ENCODE measurements at regions not wholly inside any gene's neighbourhood (a gene's known extent, or its start where the extent isn't known, plus 50 kb on each side); places are given as distances from the start of the nearest gene placed in this dataset.
"Not testable (repeated sequence)": the region's sequence is repeated elsewhere in the genome, so short reads cannot be mapped to it uniquely, and the experiment has no call there.

- DNase-seq (ENCODE audit: low spot score): not testable (repeated sequence)
Observed at GRCh38 chr16:18263046-18263445, 73.5 kb downstream of the NPIPA8 start.

- not testable (repeated sequence) for DNase-seq (ENCODE audit: low spot score)
Observed at GRCh38 chr16:18261848-18262247, 74.7 kb downstream of the NPIPA8 start.

- not testable (repeated sequence) for DNase-seq (ENCODE audit: low spot score)
Observed at GRCh38 chr16:18259496-18260176, 76.9 kb downstream of the NPIPA8 start.

GRCh38 chr16:18252943-18253342, 83.6 kb downstream of the NPIPA8 start:
- DNase-seq (ENCODE audit: low spot score): not testable (repeated sequence)

- DNase-seq (ENCODE audit: low spot score): not testable (repeated sequence)
Observed at GRCh38 chr16:18230505-18230904, 106.0 kb downstream of the NPIPA8 start.

- not testable (repeated sequence) for DNase-seq (ENCODE audit: low spot score)
Observed at GRCh38 chr16:18222054-18223009, 114.2 kb downstream of the NPIPA8 start.

- DNase-seq (ENCODE audit: low spot score): not testable (repeated sequence)
Observed at GRCh38 chr16:18217741-18218140, 118.8 kb downstream of the NPIPA8 start.

- DNase-seq (ENCODE audit: low spot score): not testable (repeated sequence)
Observed at GRCh38 chr16:18216814-18217213, 119.7 kb downstream of the NPIPA8 start.

- DNase-seq (ENCODE audit: low spot score): not testable (repeated sequence)
Observed at GRCh38 chr16:18213810-18214209, 122.7 kb downstream of the NPIPA8 start.

GRCh38 chr16:18211505-18211904, 125.0 kb downstream of the NPIPA8 start:
- DNase-seq (ENCODE audit: low spot score): not testable (repeated sequence)

- not testable (repeated sequence) for DNase-seq (ENCODE audit: low spot score)
Observed at GRCh38 chr16:18204786-18205185, 131.8 kb downstream of the NPIPA8 start.

GRCh38 chr16:18204309-18204708, 132.2 kb downstream of the NPIPA8 start:
- DNase-seq (ENCODE audit: low spot score): not testable (repeated sequence)

- DNase-seq (ENCODE audit: low spot score): not testable (repeated sequence)
Observed at GRCh38 chr16:18201511-18201910, 135.0 kb downstream of the NPIPA8 start.

GRCh38 chr16:18192389-18192788, 144.1 kb downstream of the NPIPA8 start:
- DNase-seq (ENCODE audit: low spot score): not testable (repeated sequence)

- DNase-seq (ENCODE audit: low spot score): not testable (repeated sequence)
Observed at GRCh38 chr16:18190179-18190578, 146.4 kb downstream of the NPIPA8 start.

- DNase-seq (ENCODE audit: low spot score): not testable (repeated sequence)
Observed at GRCh38 chr16:18184755-18185154, 151.8 kb downstream of the NPIPA8 start.

GRCh38 chr16:18181028-18181427, 155.5 kb downstream of the NPIPA8 start:
- not testable (repeated sequence) for DNase-seq (ENCODE audit: low spot score)

- not testable (repeated sequence) for DNase-seq (ENCODE audit: low spot score)
Observed at GRCh38 chr16:18173945-18174497, 162.5 kb downstream of the NPIPA8 start.

- DNase-seq (ENCODE audit: low spot score): not testable (repeated sequence)
Observed at GRCh38 chr16:18162293-18162692, 174.2 kb downstream of the NPIPA8 start.

GRCh38 chr16:18161224-18161623, 175.3 kb downstream of the NPIPA8 start:
- not testable (repeated sequence) for DNase-seq (ENCODE audit: low spot score)

- DNase-seq (ENCODE audit: low spot score): not testable (repeated sequence)
Observed at GRCh38 chr16:18159185-18159584, 177.4 kb downstream of the NPIPA8 start.

- not testable (repeated sequence) for DNase-seq (ENCODE audit: low spot score)
Observed at GRCh38 chr16:18157854-18158253, 178.7 kb downstream of the NPIPA8 start.

Measured in LoVo (cell line).